Smooth muscle cell (in vitro differentiated cells): ENCODE measurements at regions not wholly inside any gene's neighbourhood (a gene's known extent, or its start where the extent isn't known, plus 50 kb on each side); places are given as distances from the start of the nearest gene placed in this dataset.

Experiments used
- DNase-seq: peaks from one replicate; lab custom pipeline; 2025; ENCODE audit not compliant: unreplicated experiment; lab: John Stamatoyannopoulos, UW
- H2AFZ ChIP-seq: fragments of 200-600 bp; sonication (generic); 2 replicates; pipeline ENCODE4 v1.6.0; 2016; ENCODE audit warnings: antibody characterized with exemption, low read depth, mild to moderate bottlenecking
- H3F3A ChIP-seq: fragments of 200-600 bp; sonication (generic); 2 replicates; pipeline ENCODE4 v1.6.0; 2017; ENCODE audit warnings: antibody characterized with exemption, low read depth
- H3K27ac ChIP-seq: fragments of 200-600 bp; sonication (generic); 2 replicates; pipeline ENCODE4 v1.5.1; 2016; ENCODE audit warnings: low read depth, mild to moderate bottlenecking
- H3K27me3 ChIP-seq: fragments of 200-600 bp; sonication (generic); 2 replicates; pipeline ENCODE4 v1.6.1; 2016; ENCODE audit warnings: low read depth, mild to moderate bottlenecking
- H3K36me3 ChIP-seq: fragments of 200-600 bp; sonication (generic); 2 replicates; pipeline ENCODE4 v1.5.1; 2016; ENCODE audit warnings: low read depth
- H3K4me1 ChIP-seq: fragments of 200-600 bp; sonication (generic); 2 replicates; pipeline ENCODE4 v1.5.1; 2016; ENCODE audit warnings: low read depth
- H3K4me2 ChIP-seq: fragments of 200-600 bp; sonication (generic); 2 replicates; pipeline ENCODE4 v1.6.0; 2016; ENCODE audit warnings: mild to moderate bottlenecking
- H3K4me3 ChIP-seq: fragments of 200-600 bp; sonication (generic); 2 replicates; pipeline ENCODE4 v1.5.1; 2016; ENCODE audit warnings: mild to moderate bottlenecking
- H3K79me2 ChIP-seq: fragments of 200-600 bp; sonication (generic); 2 replicates; pipeline ENCODE4 v1.6.0; 2016; ENCODE audit warnings: low read depth, mild to moderate bottlenecking
- H3K9ac ChIP-seq: fragments of 200-600 bp; sonication (generic); 2 replicates; pipeline ENCODE4 v1.6.0; 2016; ENCODE audit warnings: low read depth
- H3K9me3 ChIP-seq: fragments of 200-600 bp; sonication (generic); replicated peaks from 2 replicates; pipeline ENCODE4 v1.5.1; 2016; ENCODE audit warnings: low read depth
- H4K20me1 ChIP-seq: fragments of 200-600 bp; sonication (generic); 2 replicates; pipeline ENCODE4 v1.6.0; 2016; ENCODE audit warnings: low read depth
- CTCF ChIP-seq: fragments of 200-600 bp; sonication (generic); IDR thresholded peaks from 2 replicates; pipeline ENCODE4 v1.5.1; 2017; ENCODE audit warnings: borderline replicate concordance, mild to moderate bottlenecking, antibody characterized with exemption; ENCODE audit not compliant: insufficient read depth, poor library complexity, severe bottlenecking
- WGBS: methylation state at CpG from one replicate; pipeline ENCODE4 v1.1.7; 2016; ENCODE audit warnings: low lambda C conversion rate; 5-methylcytosine and 5-hydroxymethylcytosine counted together

DNA sequence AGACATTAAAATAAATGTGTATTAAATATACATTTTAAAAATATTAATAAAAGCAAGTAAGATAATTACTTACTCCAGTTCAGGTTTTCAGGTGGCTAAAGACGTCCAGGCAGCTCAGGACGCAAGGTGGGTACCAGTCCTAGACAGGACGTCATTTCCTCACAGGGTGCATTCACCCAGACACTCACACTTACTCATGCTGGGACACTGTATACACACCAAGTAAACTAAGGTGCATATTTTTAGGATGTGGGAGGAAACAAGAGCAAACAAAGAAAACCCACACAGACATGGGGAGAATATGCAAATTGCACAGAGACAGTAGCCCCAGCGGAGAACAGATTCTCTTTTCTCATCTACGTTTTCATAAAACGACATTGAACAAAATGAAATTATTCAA is 457.9 kb downstream of the BRINP3 start:
- DNase-seq = no peak
- no peaks in the 10 kb centered on the region for H3K36me3 ChIP-seq
- no peak overlapping the region for H3K9ac ChIP-seq
- no peak overlapping the region for H2AFZ ChIP-seq
- no peaks in the 10 kb centered on the region for H3K9me3 ChIP-seq
- H3K4me2 ChIP-seq = no peak overlapping the region
- TF ChIP-seq CTCF = no peak
- no peaks in the 10 kb centered on the region for H3K4me1 ChIP-seq
- no peaks in the 10 kb centered on the region for H3F3A ChIP-seq
- H3K79me2 ChIP-seq = no peaks in the 10 kb centered on the region
- H3K27ac ChIP-seq = no peak overlapping the region
- no peaks in the 10 kb centered on the region for H3K27me3 ChIP-seq
- no peak overlapping the region for H3K4me3 ChIP-seq
- no peaks in the 10 kb centered on the region for H4K20me1 ChIP-seq
- 90% methylated on average over 6 of the region's 6 CpGs for WGBS

DNA sequence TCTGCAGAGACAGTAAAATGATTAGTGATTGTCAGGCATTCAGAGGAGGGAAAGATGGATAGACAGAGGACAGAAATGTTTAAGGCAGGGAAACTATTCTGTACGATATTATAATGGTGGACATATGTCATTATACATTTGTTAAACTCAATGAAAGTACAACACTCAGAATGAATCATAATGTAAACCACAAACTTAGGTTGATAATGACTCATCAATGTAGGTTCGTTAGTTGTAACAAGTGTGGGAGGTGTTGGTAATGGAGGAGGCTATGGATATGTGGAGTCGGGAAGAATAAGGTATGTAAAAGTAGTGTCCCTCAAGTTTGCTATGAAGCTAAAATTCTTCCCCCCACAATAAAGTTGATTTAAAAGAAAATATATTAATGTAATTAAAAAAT is 455.0 kb downstream of the BRINP3 start:
- Histone ChIP-seq H3K4me2 (no peak overlapping the region), H3K4me1 (no peaks in the 10 kb centered on the region), H3F3A (no peaks in the 10 kb centered on the region), H3K4me3 (no peak overlapping the region), H3K36me3 (no peaks in the 10 kb centered on the region), H3K9ac (no peak overlapping the region), H3K9me3 (no peaks in the 10 kb centered on the region), H3K79me2 (no peaks in the 10 kb centered on the region), H3K27ac (no peak overlapping the region), H4K20me1 (no peaks in the 10 kb centered on the region), H3K27me3 (no peaks in the 10 kb centered on the region), H2AFZ (no peak overlapping the region)
- DNase-seq = no peak
- WGBS = 66% methylated on average over 3 of the region's 3 CpGs
- no peak for TF ChIP-seq CTCF

DNA sequence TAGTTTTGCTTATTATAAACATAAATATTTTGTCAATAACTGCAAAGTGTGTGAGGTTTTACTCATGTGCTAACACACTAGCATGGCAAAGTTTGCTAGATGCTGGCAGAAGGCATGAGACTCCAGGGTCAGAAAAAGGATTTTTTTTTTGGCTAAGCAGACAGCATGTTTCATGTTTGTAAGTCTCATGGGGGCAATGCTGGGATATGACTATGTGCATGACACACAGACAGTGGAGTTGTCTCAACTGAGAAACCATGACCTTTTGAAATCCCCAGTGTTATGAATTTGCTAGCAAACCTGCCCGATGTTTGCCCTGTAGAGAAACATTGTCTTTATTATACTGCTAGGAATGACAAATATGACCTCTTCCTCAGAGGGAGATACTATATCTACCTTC is 448.2 kb downstream of the BRINP3 start:
- no peak for DNase-seq
- 50% methylated on average over 1 of the region's 1 CpG for WGBS
- Histone ChIP-seq H3K9ac (no peak overlapping the region), H2AFZ (no peak overlapping the region), H3K4me1 (no peaks in the 10 kb centered on the region), H3K4me3 (no peak overlapping the region), H3K27ac (no peak overlapping the region), H3K36me3 (no peaks in the 10 kb centered on the region), H3K27me3 (no peaks in the 10 kb centered on the region), H3F3A (no peaks in the 10 kb centered on the region), H3K4me2 (no peak overlapping the region), H3K79me2 (no peaks in the 10 kb centered on the region), H3K9me3 (no peaks in the 10 kb centered on the region), H4K20me1 (no peaks in the 10 kb centered on the region)
- no peak for TF ChIP-seq CTCF

GRCh38 chr1:190043655-190044054 is 434.0 kb downstream of the BRINP3 start:
- Histone ChIP-seq H3F3A (no peaks in the 10 kb centered on the region), H3K79me2 (no peaks in the 10 kb centered on the region), H3K9me3 (no peaks in the 10 kb centered on the region), H3K27me3 (no peaks in the 10 kb centered on the region), H3K27ac (no peak overlapping the region), H2AFZ (no peak overlapping the region), H3K4me3 (no peak overlapping the region), H3K4me2 (no peak overlapping the region), H4K20me1 (no peaks in the 10 kb centered on the region), H3K36me3 (no peaks in the 10 kb centered on the region), H3K4me1 (no peaks in the 10 kb centered on the region), H3K9ac (no peak overlapping the region)
- no peak for TF ChIP-seq CTCF
- DNase-seq = no peak
- WGBS = 100% methylated on average over 1 of the region's 1 CpG
